ENCODE measurements at regions not wholly inside any gene's neighbourhood (a gene's known extent, or its start where the extent isn't known, plus 50 kb on each side); places are given as distances from the start of the nearest gene placed in this dataset.

GRCh38 chr12:67141296-67142018, 127.7 kb upstream of the CAND1 start (continued):
- TF ChIP-seq JUNB (IDR thresholded peaks at IDR 0.05; ENCODE audit: unreplicated experiment) (no peak), ZNF331 (CRISPR knock-in tag; IDR thresholded peaks at IDR 0.05; ENCODE audit: low read depth) (no peak), ZNF114 (CRISPR knock-in tag; IDR thresholded peaks at IDR 0.05) (no peak), STAT1 (IDR thresholded peaks at IDR 0.05; ENCODE audit: unreplicated experiment) (no peak), REST (IDR thresholded peaks at IDR 0.05; ENCODE audit: unreplicated experiment) (no peak)

GRCh38 chr12:67145692-67146091, 123.5 kb upstream of the CAND1 start:
- H3K27me3 Mint-ChIP-seq (ENCODE audit: insufficient read depth, low read depth, poor library complexity): no peaks in the 10 kb centered on the region
- TF ChIP-seq JUNB (IDR thresholded peaks at IDR 0.05; ENCODE audit: unreplicated experiment) (no peak), STAT1 (IDR thresholded peaks at IDR 0.05; ENCODE audit: unreplicated experiment) (no peak)
- H3F3A ChIP-seq (replicated peaks; ENCODE audit: low read depth): no peaks in the 10 kb centered on the region
- DNase-seq (ENCODE audit: low spot score) (no peak), ATAC-seq (no peak)
- no peaks in the 10 kb centered on the region for H3K36me3 Mint-ChIP-seq (ENCODE audit: low read depth)
- H3K36me3 ChIP-seq (ENCODE audit: insufficient read depth): no peaks in the 10 kb centered on the region
- no peaks in the 10 kb centered on the region for H3K79me2 ChIP-seq (replicated peaks; ENCODE audit: insufficient read depth)
- no peak overlapping the region for H2AFZ ChIP-seq
- no peaks in the 10 kb centered on the region for H3K9me3 Mint-ChIP-seq
- no peaks in the 10 kb centered on the region for H3K27me3 ChIP-seq (ENCODE audit: insufficient read depth)
- no peak overlapping the region for H3K4me2 ChIP-seq
- no peaks in the 10 kb centered on the region for H4K20me1 ChIP-seq (replicated peaks; ENCODE audit: insufficient read depth)
- no peaks in the 10 kb centered on the region for H3K4me1 ChIP-seq (ENCODE audit: insufficient read depth)
- 0 out of 2 replicates have a peak overlapping the region, but pooled peaks have one; percentile 36 for H3K27ac Mint-ChIP-seq
- H3K27ac ChIP-seq (ENCODE audit: low read depth): no peak overlapping the region
- H3K4me3 ChIP-seq: no peak overlapping the region
- H3K4me3 Mint-ChIP-seq: no peak overlapping the region
- no peaks in the 10 kb centered on the region for H3K9me2 ChIP-seq (ENCODE audit: insufficient read depth)
- peaks cover 7% of the 10 kb centered on the region; the same call in 2 of the 3 replicates for H3K4me1 Mint-ChIP-seq

- no peaks in the 10 kb centered on the region for H3K79me2 ChIP-seq (replicated peaks; ENCODE audit: insufficient read depth)
- H3F3A ChIP-seq (replicated peaks; ENCODE audit: low read depth): no peaks in the 10 kb centered on the region
- ATAC-seq (no peak), DNase-seq (ENCODE audit: low spot score) (no peak)
- H2AFZ ChIP-seq: no peak overlapping the region
- H3K27ac ChIP-seq (ENCODE audit: low read depth): no peak overlapping the region
- TF ChIP-seq JUNB (IDR thresholded peaks at IDR 0.05; ENCODE audit: unreplicated experiment): no peak
- H3K36me3 ChIP-seq (ENCODE audit: insufficient read depth): no peaks in the 10 kb centered on the region
- H3K4me3 ChIP-seq: no peak overlapping the region
- Mint-ChIP-seq H3K36me3 (ENCODE audit: low read depth) (no peaks in the 10 kb centered on the region), H3K27me3 (ENCODE audit: insufficient read depth, low read depth, poor library complexity) (no peaks in the 10 kb centered on the region), H3K27ac (no peak overlapping the region), H3K9me3 (no peaks in the 10 kb centered on the region), H3K4me1 (no peaks in the 10 kb centered on the region), H3K4me3 (no peak overlapping the region)
- H3K4me2 ChIP-seq: no peak overlapping the region
- H3K27me3 ChIP-seq (ENCODE audit: insufficient read depth): no peaks in the 10 kb centered on the region
- H3K4me1 ChIP-seq (ENCODE audit: insufficient read depth): no peaks in the 10 kb centered on the region
- no peaks in the 10 kb centered on the region for H3K9me2 ChIP-seq (ENCODE audit: insufficient read depth)
- H4K20me1 ChIP-seq (replicated peaks; ENCODE audit: insufficient read depth): no peaks in the 10 kb centered on the region
These were observed 122.1 kb upstream of the CAND1 start for GRCh38 chr12:67147030-67147429.
